SU-DHL-6 (cell line): ENCODE measurements at regions not wholly inside any gene's neighbourhood (a gene's known extent, or its start where the extent isn't known, plus 50 kb on each side); places are given as distances from the start of the nearest gene placed in this dataset.

Source experiments
- CTCF ChIP-seq: fragments of 200-600 bp; sonication (generic); IDR thresholded peaks from one replicate; pipeline ENCODE4 v1.5.1; 2017; ENCODE audit warnings: antibody characterized with exemption, mild to moderate bottlenecking, low read length, moderate library complexity; ENCODE audit not compliant: insufficient read depth, poor library complexity, severe bottlenecking
- EZH2phosphoT487 ChIP-seq: fragments of 200-600 bp; sonication (generic), shearing (Covaris generic); conservative IDR thresholded peaks from 2 replicates; pipeline ENCODE4 v1.6.1; 2018; ENCODE audit warnings: mild to moderate bottlenecking, antibody characterized with exemption, low read length, moderate library complexity, mixed read lengths

GRCh38 chr14:48563489-48563888 lies 888.1 kb upstream of the MDGA2 start:
- TF ChIP-seq CTCF, result no peak
- TF ChIP-seq EZH2phosphoT487, result no peak
